Breast epithelium (tissue), 4 donors: ENCODE measurements at regions not wholly inside any gene's neighbourhood (a gene's known extent, or its start where the extent isn't known, plus 50 kb on each side); places are given as distances from the start of the nearest gene placed in this dataset.

Source experiments
- DNase-seq, 2 donors: peaks; one replicate each; pipeline ENCODE4 v3.0.0-alpha.2; 2019; ENCODE audit warnings: low spot score in 2 of 2
- H3K27ac ChIP-seq, 2 donors: fragments of 200-600 bp; sonication (generic) in 1 of 2; one replicate each; pipeline ENCODE4 v1.5.1; 2016 to 2019; ENCODE audit warnings: mild to moderate bottlenecking in 1 of 2
- H3K27me3 ChIP-seq, 2 donors: fragments of 200-600 bp; sonication (generic) in 1 of 2; one replicate each; pipeline versions ENCODE4 v1.5.1 to v1.6.0; 2017 to 2019; ENCODE audit warnings: control low read depth in 1 of 2, mild to moderate bottlenecking in 1 of 2
- H3K36me3 ChIP-seq: fragments of 200-600 bp; one replicate; pipeline ENCODE4 v1.5.1; 2019
- H3K4me1 ChIP-seq, 2 donors: fragments of 200-600 bp; sonication (generic); one replicate each; pipeline ENCODE4 v1.5.1; 2016 to 2019; ENCODE audit warnings: control low read depth in 1 of 2
- H3K4me3 ChIP-seq, 3 donors: fragments of 200-600 bp; sonication (generic); 1 replicate in 2 of 3; 2 replicates in 1 of 3; pipeline ENCODE4 v1.5.1; 2016 to 2019; ENCODE audit warnings: mild to moderate bottlenecking in 3 of 3, moderate library complexity in 2 of 3
- H3K9me3 ChIP-seq, 2 donors: fragments of 200-600 bp; sonication (generic) in 1 of 2; one replicate each; pipeline ENCODE4 v1.5.1; 2016 to 2019; ENCODE audit warnings: control low read depth in 1 of 2
- CTCF ChIP-seq, 3 donors: fragments of 450-650 bp; IDR thresholded peaks; one replicate each; pipeline ENCODE4 v1.5.1; 2016 to 2017; ENCODE audit warnings: antibody characterized with exemption in 3 of 3, mild to moderate bottlenecking in 3 of 3, moderate library complexity in 3 of 3
- POLR2A ChIP-seq: fragments of 450-650 bp; IDR thresholded peaks from one replicate; pipeline ENCODE4 v1.6.1; 2016; ENCODE audit warnings: antibody characterized with exemption, mild to moderate bottlenecking, moderate library complexity
- POLR2AphosphoS5 ChIP-seq, 3 donors: sonication (generic); formaldehyde crosslinking; IDR thresholded peaks; one replicate each; pipeline ENCODE4 v1.6.1; 2017; ENCODE audit warnings: antibody characterized with exemption in 3 of 3
- intact Hi-C: fragments of 100-400 bp; cut with DNase I; formaldehyde crosslinking; loops from one replicate; pipeline ENCODE4 v1.15.1; 2023; ENCODE audit warnings: low total_unique reads

- H3K27ac ChIP-seq, result no peak overlapping the region
- H3K27me3 ChIP-seq, result no peaks in the 10 kb centered on the region
- H3K9me3 ChIP-seq, result no peaks in the 10 kb centered on the region
- H3K4me3 ChIP-seq, result no peak overlapping the region
- H3K36me3 ChIP-seq, result no peaks in the 10 kb centered on the region
- no peaks in the 10 kb centered on the region for H3K4me1 ChIP-seq
- TF ChIP-seq POLR2A, result no peak
- no peak for TF ChIP-seq CTCF (IDR thresholded peaks at IDR 0.05)
- TF ChIP-seq POLR2AphosphoS5 (IDR thresholded peaks at IDR 0.05), result no peak
- intact Hi-C loops, result no loop called here
- no peak for DNase-seq
Measured at GRCh38 chr1:196074182-196074581, 534.1 kb downstream of the KCNT2 start.

- no peak overlapping the region for H3K27ac ChIP-seq
- TF ChIP-seq CTCF (IDR thresholded peaks at IDR 0.05) (no peak), POLR2AphosphoS5 (IDR thresholded peaks at IDR 0.05) (no peak), POLR2A (no peak)
- H3K4me3 ChIP-seq, result no peak overlapping the region
- H3K4me1 ChIP-seq, result no peaks in the 10 kb centered on the region
- H3K27me3 ChIP-seq, result no peaks in the 10 kb centered on the region
- intact Hi-C loops, result no loop called here
- DNase-seq, result no peak
- H3K9me3 ChIP-seq, result no peaks in the 10 kb centered on the region
- no peaks in the 10 kb centered on the region for H3K36me3 ChIP-seq
Measured at GRCh38 chr1:196071447-196071846, 536.8 kb downstream of the KCNT2 start.

- TF ChIP-seq POLR2AphosphoS5 (IDR thresholded peaks at IDR 0.05) (no peak), POLR2A (no peak), CTCF (IDR thresholded peaks at IDR 0.05) (no peak)
- Histone ChIP-seq H3K27me3 (no peaks in the 10 kb centered on the region), H3K9me3 (no peaks in the 10 kb centered on the region), H3K27ac (no peak overlapping the region), H3K36me3 (no peaks in the 10 kb centered on the region), H3K4me3 (no peak overlapping the region), H3K4me1 (no peaks in the 10 kb centered on the region)
- DNase-seq, result no peak
- intact Hi-C loops, result no loop called here
Measured at GRCh38 chr1:196070940-196071339, 537.3 kb downstream of the KCNT2 start.

GRCh38 chr1:196063952-196064351 is 544.3 kb downstream of the KCNT2 start:
- no peak overlapping the region for H3K4me3 ChIP-seq
- intact Hi-C loops, result no loop called here
- H3K4me1 ChIP-seq, result no peaks in the 10 kb centered on the region
- TF ChIP-seq POLR2A, result no peak
- no peak for TF ChIP-seq POLR2AphosphoS5 (IDR thresholded peaks at IDR 0.05)
- TF ChIP-seq CTCF (IDR thresholded peaks at IDR 0.05), result no peak
- H3K36me3 ChIP-seq, result no peaks in the 10 kb centered on the region
- H3K9me3 ChIP-seq, result no peaks in the 10 kb centered on the region
- no peaks in the 10 kb centered on the region for H3K27me3 ChIP-seq
- H3K27ac ChIP-seq, result no peak overlapping the region
- no peak for DNase-seq

- Histone ChIP-seq H3K27me3 (no peaks in the 10 kb centered on the region), H3K4me3 (no peak overlapping the region), H3K9me3 (no peaks in the 10 kb centered on the region), H3K36me3 (no peaks in the 10 kb centered on the region), H3K27ac (no peak overlapping the region), H3K4me1 (no peaks in the 10 kb centered on the region)
- no peak for DNase-seq
- intact Hi-C loops, result no loop called here
- TF ChIP-seq POLR2AphosphoS5 (IDR thresholded peaks at IDR 0.05) (no peak), POLR2A (no peak), CTCF (IDR thresholded peaks at IDR 0.05) (no peak)
Measured at GRCh38 chr1:196063294-196063693, 544.9 kb downstream of the KCNT2 start.
